ENCODE measurements at regions not wholly inside any gene's neighbourhood (a gene's known extent, or its start where the extent isn't known, plus 50 kb on each side); places are given as distances from the start of the nearest gene placed in this dataset.

DNA sequence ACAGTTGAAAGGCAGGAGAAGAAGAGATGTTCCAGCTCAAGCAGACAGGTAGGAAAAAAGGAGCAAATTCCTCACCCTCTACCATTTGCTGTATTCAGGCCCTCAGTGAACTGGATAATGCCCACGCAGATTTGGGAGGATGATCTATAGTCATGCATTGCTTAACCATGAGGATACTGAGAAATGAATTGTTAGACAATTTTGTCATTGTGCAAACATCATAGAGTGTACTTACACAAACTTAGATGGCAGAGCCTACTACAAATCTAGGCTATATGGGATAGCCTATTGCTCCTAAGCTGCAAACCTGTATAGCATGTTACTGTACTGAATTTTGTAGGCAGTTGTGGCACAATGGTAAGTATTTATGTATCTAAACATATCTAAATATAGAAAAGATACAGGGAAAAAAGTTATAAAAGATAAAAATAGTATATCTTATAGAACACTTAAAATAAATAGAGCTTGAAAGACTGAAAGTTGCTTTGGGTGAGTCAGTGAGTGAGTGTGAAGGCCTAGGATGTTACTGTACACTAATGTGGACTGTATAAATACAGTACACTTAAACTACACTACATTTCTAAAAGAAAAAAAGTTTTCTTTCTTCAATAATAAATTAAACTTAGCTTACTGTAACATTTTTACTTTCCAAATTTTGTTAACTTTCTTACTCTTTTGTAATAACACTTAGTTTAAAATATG is 672.3 kb downstream of the UTRN start:
- TF ChIP-seq EZH2 (IDR thresholded peaks at IDR 0.05; ENCODE audit: low read length, unreplicated experiment) (no peak), CTCF (conservative IDR thresholded peaks at IDR 0.05; ENCODE audit: low read depth, low read length) (no peak), EZH2phosphoT487 (IDR thresholded peaks at IDR 0.05; ENCODE audit: borderline replicate concordance, low read length) (no peak)

Data from PC-3 (cell line).